Fibroblast of lung (primary cell): ENCODE measurements at regions not wholly inside any gene's neighbourhood (a gene's known extent, or its start where the extent isn't known, plus 50 kb on each side); places are given as distances from the start of the nearest gene placed in this dataset.

Experiments used
- DNase-seq, 2 donors: peaks; one replicate each; pipeline versions ENCODE4 v3.0.0 to v3.0.0-alpha.2; 2010; ENCODE audit warnings: low read depth in 2 of 2
- H2AFZ ChIP-seq: 2 replicates; pipeline ENCODE4 v1.5.1; 2012; ENCODE audit warnings: low read length, control low read depth, inconsistent platforms
- H3K27ac ChIP-seq: 2 replicates; pipeline ENCODE4 v1.5.1; 2011; ENCODE audit warnings: low read length, control low read depth; ENCODE audit not compliant: insufficient read depth
- H3K27me3 ChIP-seq: 2 replicates; pipeline ENCODE4 v1.5.1; 2011; ENCODE audit warnings: mild to moderate bottlenecking, low read length; ENCODE audit not compliant: control insufficient read depth, insufficient read depth
- H3K36me3 ChIP-seq: 2 replicates; pipeline ENCODE4 v1.5.1; 2011; ENCODE audit warnings: low read length; ENCODE audit not compliant: control insufficient read depth, insufficient read depth
- H3K4me1 ChIP-seq: 2 replicates; pipeline ENCODE4 v1.5.1; 2011; ENCODE audit warnings: low read length; ENCODE audit not compliant: control insufficient read depth, insufficient read depth; ENCODE audit errors: extremely low read depth
- H3K4me2 ChIP-seq: 2 replicates; pipeline ENCODE4 v1.5.1; 2011; ENCODE audit warnings: low read length, control low read depth; ENCODE audit not compliant: insufficient read depth; ENCODE audit errors: extremely low read depth
- H3K4me3 ChIP-seq, 4 experiments: fragments of 200-600 bp in 1 of 4; sonication (generic) in 1 of 4; replicated peaks in 1 of 4; 2 replicates each; pipeline ENCODE4 v1.5.1; 2011 to 2016; ENCODE audit warnings: low read length in 4 of 4, low read depth in 3 of 4, mild to moderate bottlenecking in 3 of 4, control low read depth in 2 of 4, inconsistent platforms in 1 of 4, mixed read lengths in 1 of 4; ENCODE audit not compliant: insufficient read depth in 1 of 4; ENCODE audit errors: control extremely low read depth in 1 of 4
- H3K79me2 ChIP-seq: 2 replicates; pipeline ENCODE4 v1.5.1; 2012; ENCODE audit warnings: mild to moderate bottlenecking, low read length, inconsistent platforms; ENCODE audit not compliant: control insufficient read depth, insufficient read depth
- H3K9ac ChIP-seq: 2 replicates; pipeline ENCODE4 v1.5.1; 2011; ENCODE audit warnings: mild to moderate bottlenecking, low read length, control low read depth; ENCODE audit not compliant: insufficient read depth
- H3K9me3 ChIP-seq: 2 replicates; pipeline ENCODE4 v1.5.1; 2012; ENCODE audit warnings: low read depth, low read length; ENCODE audit not compliant: control insufficient read depth, insufficient read depth
- H4K20me1 ChIP-seq: 2 replicates; pipeline ENCODE4 v1.5.1; 2011; ENCODE audit warnings: low read length; ENCODE audit not compliant: control insufficient read depth, insufficient read depth; ENCODE audit errors: extremely low read depth
- CTCF ChIP-seq, 2 donors: IDR thresholded peaks in 1 of 2; conservative IDR thresholded peaks in 1 of 2; 1 replicate in 1 of 2; 2 replicates in 1 of 2; pipeline ENCODE4 v1.5.1; 2011 to 2012; ENCODE audit warnings: low read length in 2 of 2, control low read depth in 1 of 2, inconsistent platforms in 1 of 2, low read depth in 1 of 2, mild to moderate bottlenecking in 1 of 2
- EZH2 ChIP-seq: IDR thresholded peaks from 2 replicates; pipeline ENCODE4 v1.5.1; 2012; ENCODE audit warnings: low read length, control low read depth, mild to moderate bottlenecking; ENCODE audit errors: missing control alignments

GRCh38 chr6:167558246-167559177 is 233.6 kb downstream of the TTLL2 start:
- Histone ChIP-seq H3K9ac (no peak overlapping the region), H3K27ac (no peak overlapping the region), H3K27me3 (no peaks in the 10 kb centered on the region), H3K4me2 (no peak overlapping the region), H3K36me3 (no peaks in the 10 kb centered on the region), H4K20me1 (no peaks in the 10 kb centered on the region), H3K4me3 (no peak overlapping the region), H3K9me3 (no peaks in the 10 kb centered on the region), H3K4me1 (no peaks in the 10 kb centered on the region), H3K79me2 (no peaks in the 10 kb centered on the region), H2AFZ (no peak overlapping the region)
- TF ChIP-seq CTCF (conservative IDR thresholded peaks at IDR 0.05 in 1 of 2, IDR thresholded peaks at IDR 0.05 in 1 of 2; ENCODE audit: low read depth in 1 of 2, low read length in 2 of 2) (no peak), EZH2 (no peak)
- no peak for DNase-seq

GRCh38 chr6:167559675-167560479 is 235.0 kb downstream of the TTLL2 start:
- H3K9me3 ChIP-seq = no peaks in the 10 kb centered on the region
- H3K27ac ChIP-seq = no peak overlapping the region
- no peaks in the 10 kb centered on the region for H3K79me2 ChIP-seq

More at GRCh38 chr6:167559675-167560479, 235.0 kb downstream of the TTLL2 start:
- Histone ChIP-seq H3K4me3 (no peak overlapping the region), H3K36me3 (no peaks in the 10 kb centered on the region), H2AFZ (no peak overlapping the region), H3K9ac (no peak overlapping the region), H3K27me3 (no peaks in the 10 kb centered on the region), H4K20me1 (no peaks in the 10 kb centered on the region), H3K4me1 (no peaks in the 10 kb centered on the region), H3K4me2 (no peak overlapping the region)
- TF ChIP-seq EZH2 = no peak
- TF ChIP-seq CTCF (conservative IDR thresholded peaks at IDR 0.05 in 1 of 2, IDR thresholded peaks at IDR 0.05 in 1 of 2; ENCODE audit: low read depth in 1 of 2, low read length in 2 of 2) = no peak
- no peak for DNase-seq
